Kidney (tissue), 13 donors: ENCODE measurements at regions not wholly inside any gene's neighbourhood (a gene's known extent, or its start where the extent isn't known, plus 50 kb on each side); places are given as distances from the start of the nearest gene placed in this dataset.

Experiments used
- DNase-seq, 5 donors: peaks; one replicate each; pipeline ENCODE4 v3.0.0-alpha.2; 2013 to 2020
- FAIRE-seq: peaks from 2 replicates; lab custom pipeline; 2012; peaks lifted over from hg19 to GRCh38; lab: Jason Lieb, UNC
- H3K27ac ChIP-seq, 2 donors: one replicate each; pipeline ENCODE4 v1.7.0; 2013; ENCODE audit warnings: low read depth in 2 of 2, low read length in 2 of 2, inconsistent platforms in 1 of 2
- H3K27me3 ChIP-seq: one replicate; pipeline ENCODE4 v1.7.1; 2013; ENCODE audit warnings: low read length, inconsistent platforms; ENCODE audit not compliant: control insufficient read depth, insufficient read depth
- H3K36me3 ChIP-seq, 3 donors: one replicate each; pipeline versions ENCODE4 v1.7.0 to v1.7.1; 2013; ENCODE audit warnings: low read length in 3 of 3, control low read depth in 1 of 3, inconsistent platforms in 1 of 3; ENCODE audit not compliant: insufficient read depth in 3 of 3, control insufficient read depth in 2 of 3
- H3K4me1 ChIP-seq, 3 donors: one replicate each; pipeline versions ENCODE4 v1.7.0 to v1.7.1; 2013; ENCODE audit warnings: low read length in 3 of 3, inconsistent platforms in 1 of 3, low read depth in 1 of 3; ENCODE audit not compliant: control insufficient read depth in 2 of 3, insufficient read depth in 2 of 3
- H3K4me3 ChIP-seq, 3 donors: one replicate each; pipeline versions ENCODE4 v1.7.0 to v1.8.1; 2013; ENCODE audit warnings: low read length in 3 of 3, control low read depth in 1 of 3, inconsistent platforms in 1 of 3
- H3K9ac ChIP-seq, 3 donors: one replicate each; pipeline versions ENCODE4 v1.7.0 to v1.7.1; 2013; ENCODE audit warnings: low read length in 3 of 3, control low read depth in 1 of 3, inconsistent platforms in 1 of 3
- H3K9me3 ChIP-seq, 3 donors: one replicate each; pipeline versions ENCODE4 v1.7.0 to v1.7.1; 2013; ENCODE audit warnings: low read length in 3 of 3, control low read depth in 1 of 3, inconsistent platforms in 1 of 3; ENCODE audit not compliant: control insufficient read depth in 2 of 3, insufficient read depth in 1 of 3
- intact Hi-C: fragments of 100-400 bp; cut with DNase I; formaldehyde crosslinking; loops from one replicate; pipeline ENCODE4 v1.11.1; 2022
- TF ChIP-seq, protein P1 (sequence below): IDR thresholded peaks from 3 replicates; pipeline ENCODE4 v1.5.1; 2012; ENCODE audit warnings: mild to moderate bottlenecking, moderate library complexity, borderline replicate concordance; ENCODE audit not compliant: insufficient read depth; ENCODE audit errors: extremely low read depth
- donor health status: control.
- donor health status: control.
- donor health status: control.
- donor health status: control.
- donor health status: control.
- donor health status: DM: yes; HTN: yes; CAD: no.
- donor health status: Normal renal cell carcinoma (clear cell type).

DNA sequence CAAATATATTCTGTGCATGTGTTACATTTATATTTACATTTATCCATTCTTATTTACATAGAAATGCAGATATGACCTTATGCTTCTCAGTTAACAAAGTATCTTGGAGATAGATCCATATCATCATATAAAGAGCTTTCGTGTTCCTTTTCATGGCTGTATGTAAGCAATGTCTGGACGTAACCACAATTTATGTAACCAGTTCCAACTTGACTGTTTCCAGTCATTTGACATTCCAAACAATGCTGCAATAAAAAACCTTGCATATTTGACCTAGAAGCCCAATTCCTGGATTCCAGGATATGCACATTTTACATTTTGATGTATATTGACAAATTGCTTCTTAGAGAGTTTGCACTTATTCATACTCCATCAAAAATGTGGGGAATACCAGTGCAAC lies 113.7 kb upstream of the F13A1 start:
- TF ChIP-seq, protein P1, sequence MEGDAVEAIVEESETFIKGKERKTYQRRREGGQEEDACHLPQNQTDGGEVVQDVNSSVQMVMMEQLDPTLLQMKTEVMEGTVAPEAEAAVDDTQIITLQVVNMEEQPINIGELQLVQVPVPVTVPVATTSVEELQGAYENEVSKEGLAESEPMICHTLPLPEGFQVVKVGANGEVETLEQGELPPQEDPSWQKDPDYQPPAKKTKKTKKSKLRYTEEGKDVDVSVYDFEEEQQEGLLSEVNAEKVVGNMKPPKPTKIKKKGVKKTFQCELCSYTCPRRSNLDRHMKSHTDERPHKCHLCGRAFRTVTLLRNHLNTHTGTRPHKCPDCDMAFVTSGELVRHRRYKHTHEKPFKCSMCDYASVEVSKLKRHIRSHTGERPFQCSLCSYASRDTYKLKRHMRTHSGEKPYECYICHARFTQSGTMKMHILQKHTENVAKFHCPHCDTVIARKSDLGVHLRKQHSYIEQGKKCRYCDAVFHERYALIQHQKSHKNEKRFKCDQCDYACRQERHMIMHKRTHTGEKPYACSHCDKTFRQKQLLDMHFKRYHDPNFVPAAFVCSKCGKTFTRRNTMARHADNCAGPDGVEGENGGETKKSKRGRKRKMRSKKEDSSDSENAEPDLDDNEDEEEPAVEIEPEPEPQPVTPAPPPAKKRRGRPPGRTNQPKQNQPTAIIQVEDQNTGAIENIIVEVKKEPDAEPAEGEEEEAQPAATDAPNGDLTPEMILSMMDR = no peak
- Histone ChIP-seq H3K9ac (no peak overlapping the region), H3K9me3 (no peaks in the 10 kb centered on the region), H3K4me1 (no peaks in the 10 kb centered on the region), H3K36me3 (no peaks in the 10 kb centered on the region), H3K27me3 (no peaks in the 10 kb centered on the region), H3K27ac (no peak overlapping the region), H3K4me3 (no peak overlapping the region)
- FAIRE-seq (no peak), DNase-seq (no peak)
- intact Hi-C loops = no loop called here

DNA sequence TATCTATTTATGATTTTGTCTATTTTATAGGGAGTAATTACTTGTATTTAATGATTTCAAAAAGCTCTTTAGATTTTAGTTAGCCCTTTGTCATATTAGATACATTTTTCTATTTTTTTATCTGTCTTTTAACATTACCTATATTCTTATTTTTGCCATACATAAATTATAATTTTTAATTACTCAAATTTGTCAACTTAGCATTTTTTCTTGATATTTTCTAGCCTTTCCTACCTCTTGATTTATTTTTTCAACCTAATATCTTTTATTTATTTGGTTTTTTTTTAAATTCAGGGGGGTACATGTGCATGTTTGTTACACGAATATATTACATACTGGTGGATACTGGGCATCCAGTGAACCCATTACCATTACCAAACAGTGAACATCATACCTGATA lies 114.3 kb upstream of the F13A1 start:
- no peaks in the 10 kb centered on the region for H3K27me3 ChIP-seq
- no peak for DNase-seq
- no peaks in the 10 kb centered on the region for H3K36me3 ChIP-seq
- H3K27ac ChIP-seq = no peak overlapping the region
- intact Hi-C loops = no loop called here
- H3K4me1 ChIP-seq = no peaks in the 10 kb centered on the region
- FAIRE-seq = peak; percentile 62
- H3K9me3 ChIP-seq = no peaks in the 10 kb centered on the region
- H3K4me3 ChIP-seq = no peak overlapping the region
- TF ChIP-seq, protein P1 = no peak
- no peak overlapping the region for H3K9ac ChIP-seq

DNA sequence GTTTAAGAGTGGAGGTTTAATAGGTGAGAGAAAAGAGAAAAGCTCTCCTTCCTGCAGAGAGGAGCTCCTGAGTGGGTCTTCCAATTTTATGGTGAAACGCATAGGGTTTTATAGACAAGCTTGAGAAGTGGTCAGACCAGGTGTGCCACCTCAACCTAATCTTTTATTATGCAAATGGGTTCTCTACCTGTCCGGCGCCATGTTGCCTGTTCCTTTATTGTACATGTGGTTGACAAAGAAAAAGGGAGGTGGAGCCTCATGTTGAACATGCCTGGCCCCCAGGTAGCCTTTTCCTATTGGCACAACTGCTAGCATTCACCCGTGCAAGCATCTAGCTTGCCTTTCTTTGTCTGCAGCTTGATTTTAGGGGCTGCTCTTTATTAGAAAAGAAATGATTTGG lies 115.9 kb upstream of the F13A1 start:
- Histone ChIP-seq H3K27me3 (no peaks in the 10 kb centered on the region), H3K9me3 (no peaks in the 10 kb centered on the region), H3K9ac (no peak overlapping the region), H3K4me3 (no peak overlapping the region), H3K27ac (no peak overlapping the region), H3K4me1 (no peaks in the 10 kb centered on the region), H3K36me3 (no peaks in the 10 kb centered on the region)
- FAIRE-seq = no peak
- TF ChIP-seq, protein P1 = no peak
- intact Hi-C loops = no loop called here
- no peak for DNase-seq

DNA sequence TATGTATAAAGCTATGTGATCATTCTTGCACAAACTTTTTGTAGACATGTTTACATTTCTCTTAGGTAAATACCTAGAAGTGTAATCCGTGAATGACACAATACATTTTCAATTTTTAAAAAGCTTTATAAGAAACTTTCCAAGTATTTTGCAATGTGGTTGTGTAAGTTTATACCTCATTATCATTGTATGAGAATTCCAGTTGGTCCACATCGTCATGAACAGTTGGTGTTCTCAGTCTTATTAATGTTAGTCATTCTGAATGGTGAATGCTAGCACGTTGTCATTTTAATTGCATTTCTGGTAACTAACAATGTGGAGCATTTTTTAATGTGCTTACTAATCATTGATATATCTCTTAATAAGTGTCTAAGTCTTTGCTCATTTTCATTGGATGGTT lies 116.5 kb upstream of the F13A1 start:
- H3K9me3 ChIP-seq = no peaks in the 10 kb centered on the region
- DNase-seq = no peak

More for the DNA sequence above, 116.5 kb upstream of the F13A1 start:
- TF ChIP-seq, protein P1 = no peak
- H3K4me1 ChIP-seq = no peaks in the 10 kb centered on the region
- H3K36me3 ChIP-seq = no peaks in the 10 kb centered on the region
- H3K4me3 ChIP-seq = no peak overlapping the region
- intact Hi-C loops = no loop called here
- no peaks in the 10 kb centered on the region for H3K27me3 ChIP-seq
- H3K27ac ChIP-seq = no peak overlapping the region
- no peak for FAIRE-seq
- no peak overlapping the region for H3K9ac ChIP-seq
